NCI-H526 treated with DMSO at 0.1 percent for 48 hours (cell line): ENCODE measurements at regions not wholly inside any gene's neighbourhood (a gene's known extent, or its start where the extent isn't known, plus 50 kb on each side); places are given as distances from the start of the nearest gene placed in this dataset.

ENCODE experiments used
- DNase-seq: peaks from one replicate; lab custom pipeline; 2025; lab: John Stamatoyannopoulos, UW

- DNase-seq = no peak
These were observed 53.1 kb upstream of the CCL1 start for GRCh38 chr17:34416116-34416515.

GRCh38 chr17:34414339-34414738 is 51.3 kb upstream of the CCL1 start:
- DNase-seq = no peak

GRCh38 chr17:34413443-34414119 is 50.5 kb upstream of the CCL1 start:
- no peak for DNase-seq

GRCh38 chr17:34412965-34413441 is 50.0 kb upstream of the CCL1 start:
- DNase-seq = no peak
